Trophoblast cell (in vitro differentiated cells and primary cell): ENCODE measurements at regions not wholly inside any gene's neighbourhood (a gene's known extent, or its start where the extent isn't known, plus 50 kb on each side); places are given as distances from the start of the nearest gene placed in this dataset.
A peak's percentile ranks its signal among the peaks of the same experiment; 100 is the strongest.

ENCODE experiments used
- DNase-seq, 2 donors: peaks; one replicate each; pipeline ENCODE4 v3.0.0-alpha.2; 2016
- H2AFZ ChIP-seq: 2 replicates; pipeline ENCODE4 v1.6.1; 2013; ENCODE audit warnings: low read length, moderate library complexity, mild to moderate bottlenecking; ENCODE audit not compliant: insufficient read depth, poor library complexity
- H2AK5ac ChIP-seq: 2 replicates; pipeline ENCODE4 v1.6.1; 2013; ENCODE audit warnings: mild to moderate bottlenecking, low read length
- H2BK120ac ChIP-seq: 2 replicates; pipeline ENCODE4 v1.6.1; 2013; ENCODE audit warnings: low read length, mild to moderate bottlenecking, moderate library complexity; ENCODE audit not compliant: insufficient read depth, poor library complexity
- H2BK12ac ChIP-seq: 2 replicates; pipeline ENCODE4 v1.6.1; 2013; ENCODE audit warnings: mild to moderate bottlenecking, low read length, moderate library complexity
- H2BK5ac ChIP-seq: 2 replicates; pipeline ENCODE4 v1.6.1; 2013; ENCODE audit warnings: low read length, low read depth, moderate library complexity, mild to moderate bottlenecking; ENCODE audit not compliant: poor library complexity
- H3K14ac ChIP-seq: 2 replicates; pipeline ENCODE4 v1.6.1; 2013; ENCODE audit warnings: mild to moderate bottlenecking, low read length
- H3K18ac ChIP-seq: 2 replicates; pipeline ENCODE4 v1.6.1; 2013; ENCODE audit warnings: mild to moderate bottlenecking, low read length
- H3K23ac ChIP-seq: 2 replicates; pipeline ENCODE4 v1.6.1; 2013; ENCODE audit warnings: low read length
- H3K27ac ChIP-seq: 2 replicates; pipeline ENCODE4 v1.5.1; 2013; ENCODE audit warnings: low read depth, mild to moderate bottlenecking, inconsistent platforms, low read length, moderate library complexity
- H3K27me3 ChIP-seq: 2 replicates; pipeline ENCODE4 v1.6.1; 2013; ENCODE audit warnings: inconsistent platforms, mild to moderate bottlenecking, low read length, moderate library complexity; ENCODE audit not compliant: insufficient read depth
- H3K36me3 ChIP-seq, 2 experiments: 1 replicate in 1 of 2; 2 replicates in 1 of 2; pipeline ENCODE4 v1.6.1; 2013; ENCODE audit warnings: low read length in 2 of 2, mild to moderate bottlenecking in 2 of 2, moderate library complexity in 1 of 2; ENCODE audit not compliant: insufficient read depth in 2 of 2, control insufficient read depth in 1 of 2
- H3K4ac ChIP-seq: 2 replicates; pipeline ENCODE4 v1.6.1; 2013; ENCODE audit warnings: low read depth, mild to moderate bottlenecking, low read length, moderate library complexity
- H3K4me1 ChIP-seq, 2 experiments: 1 replicate in 1 of 2; 2 replicates in 1 of 2; pipeline ENCODE4 v1.6.1; 2013; ENCODE audit warnings: low read length in 2 of 2, mild to moderate bottlenecking in 2 of 2, moderate library complexity in 1 of 2; ENCODE audit not compliant: insufficient read depth in 2 of 2, control insufficient read depth in 1 of 2
- H3K4me2 ChIP-seq: 2 replicates; pipeline ENCODE4 v1.6.1; 2013; ENCODE audit warnings: inconsistent platforms, mild to moderate bottlenecking, low read length, moderate library complexity
- H3K4me3 ChIP-seq: 2 replicates; pipeline ENCODE4 v1.5.1; 2013; ENCODE audit warnings: mild to moderate bottlenecking, low read depth, low read length, inconsistent platforms
- H3K79me1 ChIP-seq: one replicate; pipeline ENCODE4 v1.6.1; 2013; ENCODE audit warnings: low read length
- H3K79me2 ChIP-seq: 2 replicates; pipeline ENCODE4 v1.6.1; 2013; ENCODE audit warnings: low read length, mild to moderate bottlenecking; ENCODE audit not compliant: control insufficient read depth, insufficient read depth, poor library complexity
- H3K9ac ChIP-seq: 2 replicates; pipeline ENCODE4 v1.6.1; 2013; ENCODE audit warnings: mild to moderate bottlenecking, low read length
- H3K9me3 ChIP-seq: 2 replicates; pipeline ENCODE4 v1.6.1; 2013; ENCODE audit warnings: low read depth, mild to moderate bottlenecking, control low read depth, inconsistent platforms, low read length; ENCODE audit not compliant: insufficient read depth
- H4K12ac ChIP-seq: 2 replicates; pipeline ENCODE4 v1.6.1; 2013; ENCODE audit warnings: low read depth, mild to moderate bottlenecking, low read length, moderate library complexity
- H4K8ac ChIP-seq: 2 replicates; pipeline ENCODE4 v1.6.1; 2013; ENCODE audit warnings: low read depth, mild to moderate bottlenecking, low read length, moderate library complexity
- H4K91ac ChIP-seq: one replicate; pipeline ENCODE4 v1.6.1; 2013; ENCODE audit warnings: low read depth, mild to moderate bottlenecking, low read length, moderate library complexity
- WGBS: extraction: QIAGEN DNeasy Blood & Tissue Kit; methylation state at CpG from one replicate; pipeline ENCODE4 v1.1.7; 2013; ENCODE audit warnings: missing lambda C conversion rate; ENCODE audit not compliant: insufficient read length, insufficient coverage; ENCODE audit errors: extremely low coverage; 5-methylcytosine and 5-hydroxymethylcytosine counted together

DNA sequence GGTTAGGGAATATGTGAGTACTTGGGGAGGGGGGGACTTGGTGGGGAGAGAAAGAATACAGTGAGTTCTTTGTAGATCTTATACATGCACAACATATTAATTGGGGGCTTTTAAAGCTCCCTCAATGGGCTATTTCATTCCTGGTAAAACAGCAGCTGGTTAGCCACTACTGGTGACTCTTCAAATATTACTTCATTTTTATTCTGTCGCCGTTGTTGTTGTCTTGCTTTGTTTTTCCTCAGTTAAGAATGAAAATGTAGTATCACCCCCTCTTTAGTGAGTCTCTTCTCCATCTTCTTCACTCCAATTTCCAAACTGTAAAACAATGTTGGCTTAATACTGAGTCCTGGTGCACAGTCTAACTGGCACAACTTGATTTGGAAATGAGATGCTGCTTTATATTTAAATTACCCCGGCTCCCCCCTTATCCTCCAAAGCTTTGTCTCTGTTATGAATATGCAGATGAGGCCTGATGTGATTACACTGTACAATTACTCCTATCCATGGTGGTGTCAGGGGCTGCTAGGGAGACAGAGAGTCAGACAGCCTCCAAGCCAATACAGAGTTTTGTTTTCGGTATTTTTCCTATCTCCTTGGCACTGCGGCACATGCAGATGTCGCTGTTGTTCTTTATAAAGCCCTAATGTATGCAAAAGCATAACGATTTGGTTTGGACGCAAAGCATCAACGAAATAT lies 256.9 kb upstream of the PMFBP1 start:
- Histone ChIP-seq H3K18ac (no peak overlapping the region), H4K91ac (no peak overlapping the region)

DNA sequence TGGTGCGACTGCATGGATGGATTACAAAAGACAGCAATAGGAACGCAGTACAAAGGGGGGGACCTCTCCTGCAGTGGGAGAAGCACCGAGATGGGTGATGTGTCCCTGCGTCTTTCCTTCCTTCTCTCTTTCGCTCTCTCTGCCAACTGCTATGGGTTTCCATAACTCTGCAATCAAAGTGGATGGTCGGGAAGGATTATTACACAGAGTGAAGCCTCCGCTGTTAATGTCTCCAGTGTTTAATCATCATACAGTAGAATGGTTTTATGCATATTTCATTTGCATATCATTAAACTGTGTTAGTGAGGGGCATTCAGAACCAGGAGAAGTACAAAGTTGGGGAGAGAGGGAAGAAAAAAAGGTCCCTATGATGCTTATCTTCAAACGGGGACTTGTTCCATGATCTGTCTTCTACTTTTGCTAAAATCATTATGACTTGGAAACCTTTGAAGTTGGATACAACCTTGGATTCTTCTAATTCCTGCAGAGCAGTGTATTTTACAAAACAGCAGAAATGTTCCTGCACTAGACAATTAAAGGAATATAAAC lies 255.9 kb upstream of the PMFBP1 start:
- no peaks in the 10 kb centered on the region for H3K27me3 ChIP-seq
- no CpG with 5 or more reads among the region's 8 CpGs for WGBS

More for the DNA sequence above, 256.9 kb upstream of the PMFBP1 start:
- Histone ChIP-seq H2BK120ac (no peak overlapping the region), H3K4ac (no peak overlapping the region), H3K4me3 (no peak overlapping the region), H2BK12ac (no peak overlapping the region), H3K27ac (no peak overlapping the region), H3K23ac (no peak overlapping the region), H3K4me2 (no peak overlapping the region), H3K27me3 (no peaks in the 10 kb centered on the region), H3K14ac (no peak overlapping the region), H2AFZ (no peak overlapping the region), H4K8ac (no peak overlapping the region), H3K9ac (no peak overlapping the region), H3K79me1 (no peaks in the 10 kb centered on the region), H3K9me3 (no peaks in the 10 kb centered on the region), H3K79me2 (no peaks in the 10 kb centered on the region), H2BK5ac (no peak overlapping the region), H2AK5ac (no peak overlapping the region), H3K36me3 (peaks cover 2 to 5% of the 10 kb centered on the region in 2 experiments), H4K12ac (no peak overlapping the region), H3K4me1 (no peaks in the 10 kb centered on the region)
- no peak for DNase-seq
- no CpG with 5 or more reads among the region's 9 CpGs for WGBS

DNA sequence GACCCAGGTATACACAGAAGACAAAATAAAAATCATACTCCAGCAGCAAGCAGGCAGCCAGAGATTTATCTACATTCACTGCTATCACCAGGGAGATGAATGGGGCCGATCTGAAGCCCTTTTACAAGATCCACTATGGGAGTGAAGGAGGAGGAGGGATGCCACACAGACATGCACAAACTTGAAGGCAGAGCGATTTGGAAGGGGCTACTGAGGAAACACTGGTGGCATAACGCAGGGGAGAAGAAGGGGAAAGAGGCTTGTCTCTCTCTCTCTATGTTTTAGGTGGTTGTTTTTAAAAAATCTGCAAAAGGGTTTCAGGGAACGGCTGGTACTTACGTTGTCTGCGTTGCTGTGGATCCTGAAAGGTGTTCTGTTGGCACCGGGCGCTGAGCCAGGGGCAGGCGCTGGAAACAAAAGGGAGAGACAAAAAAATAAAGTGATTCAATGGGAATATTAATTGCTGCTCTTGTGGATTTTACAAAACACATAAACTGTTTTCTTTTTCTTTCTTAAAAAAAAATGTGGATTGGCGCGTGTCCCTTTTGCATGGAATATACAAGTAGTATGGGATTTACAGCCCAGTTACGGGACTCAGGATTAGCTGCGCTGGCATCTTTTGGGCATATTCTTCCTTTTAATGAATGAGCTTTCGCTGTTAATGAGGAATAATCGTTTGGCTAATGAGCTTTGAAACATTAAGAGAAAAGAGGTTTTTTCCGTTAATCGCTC lies 255.3 kb upstream of the PMFBP1 start:
- no peak overlapping the region for H2BK5ac ChIP-seq
- peak overlapping the region; percentile 66 for H3K9ac ChIP-seq
- no peak overlapping the region for H3K23ac ChIP-seq
- DNase-seq = no peak
- no peak overlapping the region for H3K4me3 ChIP-seq
- WGBS = no CpG with 5 or more reads among the region's 17 CpGs
- H3K27ac ChIP-seq = no peak overlapping the region
- H3K4me1 ChIP-seq = no peaks in the 10 kb centered on the region
- H4K8ac ChIP-seq = no peak overlapping the region
- no peaks in the 10 kb centered on the region for H3K79me2 ChIP-seq
- no peak overlapping the region for H3K4me2 ChIP-seq
- no peaks in the 10 kb centered on the region for H3K9me3 ChIP-seq
- no peak overlapping the region for H2BK12ac ChIP-seq
- no peaks in the 10 kb centered on the region for H3K79me1 ChIP-seq
- no peak overlapping the region for H2BK120ac ChIP-seq
- no peak overlapping the region for H3K18ac ChIP-seq
- no peak overlapping the region for H4K12ac ChIP-seq
- no peak overlapping the region for H2AFZ ChIP-seq
- H3K14ac ChIP-seq = no peak overlapping the region
- no peaks in the 10 kb centered on the region for H3K27me3 ChIP-seq
- H2AK5ac ChIP-seq = no peak overlapping the region
- no peak overlapping the region for H3K4ac ChIP-seq
- H3K36me3 ChIP-seq = peaks cover 2 to 5% of the 10 kb centered on the region in 2 experiments
- no peak overlapping the region for H4K91ac ChIP-seq

More for the DNA sequence above, 255.9 kb upstream of the PMFBP1 start:
- no peak overlapping the region for H2AK5ac ChIP-seq
- no peak overlapping the region for H3K9ac ChIP-seq
- H2BK5ac ChIP-seq = no peak overlapping the region
- H3K27ac ChIP-seq = no peak overlapping the region
- no peaks in the 10 kb centered on the region for H3K9me3 ChIP-seq
- DNase-seq = no peak
- no peak overlapping the region for H4K91ac ChIP-seq
- H3K4ac ChIP-seq = no peak overlapping the region
- H2AFZ ChIP-seq = no peak overlapping the region
- H3K23ac ChIP-seq = no peak overlapping the region
- no peak overlapping the region for H4K12ac ChIP-seq
- H2BK12ac ChIP-seq = no peak overlapping the region
- H3K79me1 ChIP-seq = no peaks in the 10 kb centered on the region
- no peak overlapping the region for H3K18ac ChIP-seq
- no peak overlapping the region for H3K4me2 ChIP-seq
- H3K4me1 ChIP-seq = no peaks in the 10 kb centered on the region
- no peak overlapping the region for H2BK120ac ChIP-seq
- H4K8ac ChIP-seq = no peak overlapping the region
- no peaks in the 10 kb centered on the region for H3K79me2 ChIP-seq
- no peak overlapping the region for H3K14ac ChIP-seq
- peaks cover 2 to 5% of the 10 kb centered on the region in 2 experiments for H3K36me3 ChIP-seq
- H3K4me3 ChIP-seq = no peak overlapping the region

DNA sequence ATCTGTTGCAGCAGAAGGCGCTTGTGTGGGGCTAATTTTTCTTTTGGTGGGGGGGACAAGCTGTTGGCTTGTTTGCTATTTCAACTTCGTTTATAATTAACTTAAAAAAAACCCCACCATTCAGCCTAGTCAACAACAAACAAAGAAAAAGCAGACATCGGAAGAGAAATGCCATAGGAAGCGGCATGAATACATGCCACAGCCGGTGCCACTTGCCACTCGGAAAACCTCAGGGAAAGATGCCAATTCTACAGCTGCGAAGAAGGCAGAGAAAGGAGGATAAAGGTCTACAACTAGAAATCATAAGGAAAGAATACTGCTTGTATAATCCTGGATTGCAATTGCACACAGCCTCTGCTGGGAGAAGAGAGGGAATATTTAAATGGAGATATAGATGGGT lies 254.4 kb upstream of the PMFBP1 start:
- WGBS = no CpG with 5 or more reads among the region's 7 CpGs
- Histone ChIP-seq H2BK12ac (no peak overlapping the region), H3K14ac (no peak overlapping the region), H3K27me3 (no peaks in the 10 kb centered on the region), H2BK120ac (no peak overlapping the region), H3K4me2 (no peak overlapping the region), H3K4ac (no peak overlapping the region), H3K79me1 (no peaks in the 10 kb centered on the region), H3K18ac (no peak overlapping the region), H3K4me1 (no peaks in the 10 kb centered on the region), H3K36me3 (peaks cover 2 to 5% of the 10 kb centered on the region in 2 experiments), H4K91ac (no peak overlapping the region), H2BK5ac (no peak overlapping the region), H4K8ac (no peak overlapping the region), H3K23ac (no peak overlapping the region), H3K79me2 (no peaks in the 10 kb centered on the region), H2AK5ac (no peak overlapping the region), H3K9me3 (no peaks in the 10 kb centered on the region), H3K4me3 (no peak overlapping the region), H3K9ac (no peak overlapping the region), H3K27ac (no peak overlapping the region), H2AFZ (no peak overlapping the region), H4K12ac (no peak overlapping the region)
- DNase-seq = no peak
